Ascending aorta (tissue), 2 donors: ENCODE measurements at regions not wholly inside any gene's neighbourhood (a gene's known extent, or its start where the extent isn't known, plus 50 kb on each side); places are given as distances from the start of the nearest gene placed in this dataset.

Source experiments
- DNase-seq, 2 donors: peaks; one replicate each; pipeline ENCODE4 v3.0.0-alpha.2; 2019; ENCODE audit warnings: low spot score in 2 of 2
- H3K27ac ChIP-seq, 2 donors: fragments of 200-600 bp; sonication (generic); one replicate each; pipeline ENCODE4 v1.5.1; 2016 to 2017; ENCODE audit warnings: mild to moderate bottlenecking in 1 of 2
- H3K27me3 ChIP-seq: fragments of 200-600 bp; sonication (generic); one replicate; pipeline ENCODE4 v1.5.1; 2017
- H3K36me3 ChIP-seq, 2 donors: fragments of 200-600 bp; sonication (generic); one replicate each; pipeline ENCODE4 v1.5.1; 2016
- H3K4me1 ChIP-seq, 2 donors: fragments of 200-600 bp; sonication (generic); one replicate each; pipeline ENCODE4 v1.5.1; 2016 to 2017; ENCODE audit warnings: mild to moderate bottlenecking in 1 of 2
- H3K4me3 ChIP-seq, 2 donors: fragments of 200-600 bp; sonication (generic); one replicate each; pipeline ENCODE4 v1.5.1; 2016 to 2017; ENCODE audit warnings: mild to moderate bottlenecking in 1 of 2
- H3K9me3 ChIP-seq, 2 donors: fragments of 200-600 bp; sonication (generic); one replicate each; pipeline ENCODE4 v1.5.1; 2016
- CTCF ChIP-seq, 3 experiments: fragments of 200-600 bp in 2 of 3; fragments of 450-650 bp in 1 of 3; sonication (generic) in 2 of 3; IDR thresholded peaks; one replicate each; pipeline ENCODE4 v1.5.1; 2016 to 2019; ENCODE audit warnings: antibody characterized with exemption in 3 of 3, mild to moderate bottlenecking in 1 of 3, moderate library complexity in 1 of 3
- intact Hi-C: fragments of 100-400 bp; cut with DNase I; formaldehyde crosslinking; loops from one replicate; pipeline ENCODE4 v1.15.1; 2023

- no peak for TF ChIP-seq CTCF (IDR thresholded peaks at IDR 0.05)
- H3K27ac ChIP-seq, result no peak overlapping the region
- H3K27me3 ChIP-seq, result no peaks in the 10 kb centered on the region
- no peaks in the 10 kb centered on the region for H3K36me3 ChIP-seq
- H3K4me1 ChIP-seq, result no peaks in the 10 kb centered on the region
- DNase-seq, result no peak
- no peaks in the 10 kb centered on the region for H3K9me3 ChIP-seq
- H3K4me3 ChIP-seq, result no peak overlapping the region
- intact Hi-C loops, result no loop called here
These were observed 1310.2 kb downstream of the SI start for GRCh38 chr3:163768048-163768447.

- intact Hi-C loops, result no loop called here
- DNase-seq, result no peak
- Histone ChIP-seq H3K4me1 (no peaks in the 10 kb centered on the region), H3K9me3 (no peaks in the 10 kb centered on the region), H3K27me3 (no peaks in the 10 kb centered on the region), H3K4me3 (no peak overlapping the region), H3K27ac (no peak overlapping the region), H3K36me3 (no peaks in the 10 kb centered on the region)
- no peak for TF ChIP-seq CTCF (IDR thresholded peaks at IDR 0.05)
These were observed 1312.2 kb downstream of the SI start for GRCh38 chr3:163766112-163766511.

- intact Hi-C loops, result no loop called here
- no peak for TF ChIP-seq CTCF (IDR thresholded peaks at IDR 0.05)
- no peak overlapping the region for H3K27ac ChIP-seq
- H3K36me3 ChIP-seq, result no peaks in the 10 kb centered on the region
- peaks cover 0 to 11% of the 10 kb centered on the region in 2 donors for H3K9me3 ChIP-seq
- no peak for DNase-seq
- H3K4me3 ChIP-seq, result no peak overlapping the region
- H3K4me1 ChIP-seq, result no peaks in the 10 kb centered on the region
- no peaks in the 10 kb centered on the region for H3K27me3 ChIP-seq
These were observed 1325.3 kb downstream of the SI start for GRCh38 chr3:163753033-163753432.

GRCh38 chr3:163745204-163745603, 1333.1 kb downstream of the SI start:
- H3K36me3 ChIP-seq, result no peaks in the 10 kb centered on the region

GRCh38 chr3:163735394-163735793, 1342.9 kb downstream of the SI start:
- Histone ChIP-seq H3K27ac (no peak overlapping the region), H3K9me3 (no peaks in the 10 kb centered on the region), H3K4me1 (no peaks in the 10 kb centered on the region), H3K4me3 (no peak overlapping the region), H3K27me3 (no peaks in the 10 kb centered on the region), H3K36me3 (no peaks in the 10 kb centered on the region)
- no peak for TF ChIP-seq CTCF (IDR thresholded peaks at IDR 0.05)
- no peak for DNase-seq
- intact Hi-C loops, result no loop called here

More at GRCh38 chr3:163745204-163745603, 1333.1 kb downstream of the SI start:
- H3K4me1 ChIP-seq, result no peaks in the 10 kb centered on the region
- no peak overlapping the region for H3K27ac ChIP-seq
- DNase-seq, result no peak
- H3K9me3 ChIP-seq, result no peaks in the 10 kb centered on the region
- TF ChIP-seq CTCF (IDR thresholded peaks at IDR 0.05), result no peak
- H3K4me3 ChIP-seq, result no peak overlapping the region
- H3K27me3 ChIP-seq, result no peaks in the 10 kb centered on the region
- intact Hi-C loops, result no loop called here

- intact Hi-C loops, result no loop called here
- H3K27ac ChIP-seq, result no peak overlapping the region
- H3K9me3 ChIP-seq, result no peaks in the 10 kb centered on the region
- no peaks in the 10 kb centered on the region for H3K27me3 ChIP-seq
- H3K4me1 ChIP-seq, result no peaks in the 10 kb centered on the region
- H3K4me3 ChIP-seq, result no peak overlapping the region
- DNase-seq, result no peak
- no peaks in the 10 kb centered on the region for H3K36me3 ChIP-seq
- no peak for TF ChIP-seq CTCF (IDR thresholded peaks at IDR 0.05)
These were observed 1347.6 kb downstream of the SI start for GRCh38 chr3:163730684-163731083.
